ENCODE measurements at regions not wholly inside any gene's neighbourhood (a gene's known extent, or its start where the extent isn't known, plus 50 kb on each side); places are given as distances from the start of the nearest gene placed in this dataset.

- no peak for DNase-seq (ENCODE audit: insufficient read length, low spot score)
These were observed 69.8 kb upstream of the TMEM33 start for GRCh38 chr4:41865306-41865980.

GRCh38 chr4:41859087-41859486, 76.1 kb upstream of the TMEM33 start:
- no peak for DNase-seq (ENCODE audit: insufficient read length, low spot score)
- no peak for FAIRE-seq

More at GRCh38 chr4:41865306-41865980, 69.8 kb upstream of the TMEM33 start:
- no peak for FAIRE-seq

GRCh38 chr4:41857226-41857641, 78.0 kb upstream of the TMEM33 start:
- DNase-seq (ENCODE audit: insufficient read length, low spot score) (no peak), FAIRE-seq (no peak)

- no peak for DNase-seq (ENCODE audit: insufficient read length, low spot score)
- no peak for FAIRE-seq
These were observed 78.4 kb upstream of the TMEM33 start for GRCh38 chr4:41856797-41857196.

- FAIRE-seq (no peak), DNase-seq (ENCODE audit: insufficient read length, low spot score) (no peak)
These were observed 81.3 kb upstream of the TMEM33 start for GRCh38 chr4:41853973-41854372.

- DNase-seq (ENCODE audit: insufficient read length, low spot score) (no peak), FAIRE-seq (no peak)
These were observed 83.0 kb upstream of the TMEM33 start for GRCh38 chr4:41852229-41852628.

GRCh38 chr4:41851621-41852020, 83.6 kb upstream of the TMEM33 start:
- FAIRE-seq (no peak), DNase-seq (ENCODE audit: insufficient read length, low spot score) (no peak)

- DNase-seq (ENCODE audit: insufficient read length, low spot score), result no peak
- FAIRE-seq, result no peak
These were observed 90.9 kb upstream of the TMEM33 start for GRCh38 chr4:41844327-41844726.

- DNase-seq (ENCODE audit: insufficient read length, low spot score), result no peak
- no peak for FAIRE-seq
These were observed 91.7 kb upstream of the PHOX2B start for GRCh38 chr4:41839916-41840854.

- FAIRE-seq (no peak), DNase-seq (ENCODE audit: insufficient read length, low spot score) (no peak)
These were observed 90.1 kb upstream of the PHOX2B start for GRCh38 chr4:41838590-41838989.

- FAIRE-seq, result no peak
- DNase-seq (ENCODE audit: insufficient read length, low spot score), result no peak
These were observed 86.9 kb upstream of the PHOX2B start for GRCh38 chr4:41835321-41835995.

- FAIRE-seq (no peak), DNase-seq (ENCODE audit: insufficient read length, low spot score) (no peak)
These were observed 84.4 kb upstream of the PHOX2B start for GRCh38 chr4:41832961-41833360.

GRCh38 chr4:41822325-41822724, 73.8 kb upstream of the PHOX2B start:
- DNase-seq (ENCODE audit: insufficient read length, low spot score) (no peak), FAIRE-seq (no peak)

- no peak for DNase-seq (ENCODE audit: insufficient read length, low spot score)
- FAIRE-seq, result no peak
These were observed 71.9 kb upstream of the PHOX2B start for GRCh38 chr4:41820473-41820872.

GRCh38 chr4:41819621-41820020, 71.1 kb upstream of the PHOX2B start:
- DNase-seq (ENCODE audit: insufficient read length, low spot score) (no peak), FAIRE-seq (no peak)

GRCh38 chr4:41815473-41815872, 66.9 kb upstream of the PHOX2B start:
- FAIRE-seq (no peak), DNase-seq (ENCODE audit: insufficient read length, low spot score) (no peak)

GRCh38 chr4:41814565-41814964, 66.0 kb upstream of the PHOX2B start:
- FAIRE-seq (no peak), DNase-seq (ENCODE audit: insufficient read length, low spot score) (no peak)

GRCh38 chr4:41806807-41807206, 58.3 kb upstream of the PHOX2B start:
- no peak for DNase-seq (ENCODE audit: insufficient read length, low spot score)
- FAIRE-seq, result no peak

- FAIRE-seq (no peak), DNase-seq (ENCODE audit: insufficient read length, low spot score) (no peak)
These were observed 54.1 kb upstream of the PHOX2B start for GRCh38 chr4:41802590-41802989.

- no peak for FAIRE-seq
- no peak for DNase-seq (ENCODE audit: insufficient read length, low spot score)
These were observed 50.6 kb upstream of the PHOX2B start for GRCh38 chr4:41799126-41799525.

All from GM19239 (cell line).